ENCODE measurements at regions not wholly inside any gene's neighbourhood (a gene's known extent, or its start where the extent isn't known, plus 50 kb on each side); places are given as distances from the start of the nearest gene placed in this dataset.

DNA sequence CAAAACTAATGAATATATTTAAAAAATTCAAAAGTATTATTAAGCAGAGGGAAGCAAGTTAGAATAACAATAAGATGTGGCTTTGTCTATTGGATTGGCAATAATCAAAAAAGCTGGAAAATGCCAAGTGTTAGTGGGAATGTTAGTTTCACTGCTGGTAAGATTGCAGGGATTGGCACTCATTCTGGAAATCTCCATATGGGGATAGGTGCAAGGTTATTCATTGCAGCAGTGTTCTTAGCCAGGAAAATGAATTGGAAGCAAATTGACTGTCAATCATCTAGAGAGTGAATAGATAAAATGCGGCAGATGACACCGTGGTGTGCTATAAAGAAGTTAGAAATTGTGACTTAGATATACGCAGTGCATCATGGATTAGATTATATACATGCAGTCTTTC, 1615.5 kb upstream of the PCDH7 start:
- TF ChIP-seq CTCF (IDR thresholded peaks at IDR 0.05; ENCODE audit: low read depth, low read length, poor library complexity, severe bottlenecking) (no peak), EZH2phosphoT487 (IDR thresholded peaks at IDR 0.05; ENCODE audit: borderline replicate concordance, low read length) (no peak)

All from DOHH2 (cell line).